ENCODE measurements at regions not wholly inside any gene's neighbourhood (a gene's known extent, or its start where the extent isn't known, plus 50 kb on each side); places are given as distances from the start of the nearest gene placed in this dataset.

GRCh38 chr2:106628377-106628776, 141.2 kb downstream of the CD8B2 start:
- no peaks in the 10 kb centered on the region for H3K79me1 ChIP-seq (ENCODE audit: low read depth in 1 of 2, low read length in 2 of 2)
- H4K20me1 ChIP-seq (ENCODE audit: insufficient read depth, low read length) = no peaks in the 10 kb centered on the region
- H3K4me1 ChIP-seq (ENCODE audit: control insufficient read depth, insufficient read depth, low read length) = no peaks in the 10 kb centered on the region
- H2AK9ac ChIP-seq (replicated peaks; ENCODE audit: low read depth, low read length, poor library complexity) = no peak overlapping the region
- H3K56ac ChIP-seq (ENCODE audit: extremely low read depth, insufficient read depth, low read length) = no peak overlapping the region
- no peak overlapping the region for H2BK20ac ChIP-seq (ENCODE audit: low read depth, low read length)
- H2AFZ ChIP-seq (replicated peaks; ENCODE audit: low read length, poor library complexity) = no peak overlapping the region
- intact Hi-C loops (cut with micrococcal nuclease) (no loop called here), dilution Hi-C loops (cut with HindIII; ENCODE audit: low sequenced_read_pairs, unreplicated experiment) (no loop called here), in situ Hi-C loops (cut with MboI; ENCODE audit: low sequenced_read_pairs) (loop anchor here (25.0 kb wide), 1 partner anchor 1559 kb away; no protein-coding TSS in a partner anchor)
- H2AK5ac ChIP-seq (ENCODE audit: low read depth, low read length) = no peak overlapping the region
- no peaks in the 10 kb centered on the region for H3K9me1 ChIP-seq (ENCODE audit: insufficient read depth, low read length)
- no peak overlapping the region for H3K4me3 ChIP-seq (ENCODE audit: insufficient read depth, low read depth, low read length)
- H3K4ac ChIP-seq (ENCODE audit: low read depth, low read length) = no peak overlapping the region
- H3K9ac ChIP-seq (ENCODE audit: low read depth, low read length) = no peak overlapping the region
- CTCF ChIA-PET = no interaction called here
- H3K36me3 ChIP-seq (ENCODE audit: control insufficient read depth, insufficient read depth, low read length) = no peaks in the 10 kb centered on the region
- TF ChIP-seq, protein P1, sequence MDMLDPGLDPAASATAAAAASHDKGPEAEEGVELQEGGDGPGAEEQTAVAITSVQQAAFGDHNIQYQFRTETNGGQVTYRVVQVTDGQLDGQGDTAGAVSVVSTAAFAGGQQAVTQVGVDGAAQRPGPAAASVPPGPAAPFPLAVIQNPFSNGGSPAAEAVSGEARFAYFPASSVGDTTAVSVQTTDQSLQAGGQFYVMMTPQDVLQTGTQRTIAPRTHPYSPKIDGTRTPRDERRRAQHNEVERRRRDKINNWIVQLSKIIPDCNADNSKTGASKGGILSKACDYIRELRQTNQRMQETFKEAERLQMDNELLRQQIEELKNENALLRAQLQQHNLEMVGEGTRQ (IDR thresholded peaks at IDR 0.05; ENCODE audit: low read depth, low read length) = no peak
- no peak for TF ChIP-seq RFX5 (IDR thresholded peaks at IDR 0.05; ENCODE audit: low read depth, low read length)
- TF ChIP-seq BHLHE40 (IDR thresholded peaks at IDR 0.05; ENCODE audit: low read depth, low read length) = no peak
- no peak for TF ChIP-seq CEBPB (IDR thresholded peaks at IDR 0.05; ENCODE audit: low read depth, low read length)
- no peak for TF ChIP-seq ELK1 (IDR thresholded peaks at IDR 0.05; ENCODE audit: borderline replicate concordance, low read depth, low read length)
- no peak for TF ChIP-seq RAD21 (IDR thresholded peaks at IDR 0.05; ENCODE audit: low read length)
- TF ChIP-seq FOS (IDR thresholded peaks at IDR 0.05; ENCODE audit: low read depth, low read length) = no peak
- TF ChIP-seq RCOR1 (IDR thresholded peaks at IDR 0.05; ENCODE audit: insufficient replicate concordance, low read length) = no peak
- no peak for TF ChIP-seq NFE2L2 (IDR thresholded peaks at IDR 0.05; ENCODE audit: low read depth, low read length)
- TF ChIP-seq SMC3 (IDR thresholded peaks at IDR 0.05; ENCODE audit: low read depth, low read length) = no peak
- TF ChIP-seq CTCF (conservative IDR thresholded peaks at IDR 0.05; ENCODE audit: low read depth, low read length) = no peak
- no peak for TF ChIP-seq MAZ (IDR thresholded peaks at IDR 0.05; ENCODE audit: borderline replicate concordance, low read depth, low read length)
- TF ChIP-seq MXI1 (IDR thresholded peaks at IDR 0.05; ENCODE audit: borderline replicate concordance, low read depth, low read length) = no peak
- no peak for TF ChIP-seq CHD1 (IDR thresholded peaks at IDR 0.05; ENCODE audit: low read depth, low read length)
- ATAC-seq (ENCODE audit: low read depth) (no peak), DNase-seq (no peak)
- no peak overlapping the region for H4K8ac ChIP-seq (ENCODE audit: low read depth in 2 of 2, low read length in 2 of 2)
- BruUV-seq (replicated peaks) = no TSS peak
- 0 out of 2 replicates have a peak, but pooled peaks cover 4% of the 10 kb centered on the region for H3K9me3 ChIP-seq (ENCODE audit: control insufficient read depth, insufficient read depth, low read length)
- no peak overlapping the region for H3K14ac ChIP-seq (replicated peaks; ENCODE audit: low read depth, low read length)
- no peak overlapping the region for H3K23ac ChIP-seq (ENCODE audit: low read depth, low read length)
- H4K5ac ChIP-seq (ENCODE audit: low read depth, low read length) = no peak overlapping the region
- H2BK120ac ChIP-seq (ENCODE audit: low read depth, low read length) = no peak overlapping the region
- H3K27me3 ChIP-seq (ENCODE audit: control insufficient read depth, insufficient read depth, low read length) = no peaks in the 10 kb centered on the region
- H2BK5ac ChIP-seq (ENCODE audit: low read depth, low read length, poor library complexity, severe bottlenecking) = no peak overlapping the region
- H3K4me2 ChIP-seq (ENCODE audit: low read depth, low read length) = no peak overlapping the region
- WGBS, 2 experiments (ENCODE audit: extremely low coverage in 2 of 2, insufficient read length in 1 of 2) = no CpG with 5 or more reads among the region's 3 CpGs
- H3K18ac ChIP-seq (ENCODE audit: low read depth, low read length) = no peak overlapping the region
- POLR2A ChIA-PET (ENCODE audit: unreplicated experiment) = no interaction called here
- no peak overlapping the region for H3K27ac ChIP-seq (ENCODE audit: insufficient read depth, low read length)
- no peak overlapping the region for H2BK15ac ChIP-seq (ENCODE audit: low read depth, low read length)
- no peak overlapping the region for H4K91ac ChIP-seq (ENCODE audit: insufficient read depth, low read depth, low read length)

All from IMR-90 (cell line).